Liver (tissue), 3 donors: ENCODE measurements at regions not wholly inside any gene's neighbourhood (a gene's known extent, or its start where the extent isn't known, plus 50 kb on each side); places are given as distances from the start of the nearest gene placed in this dataset.

Experiments
- HNF4G ChIP-seq: IDR thresholded peaks from 2 replicates; pipeline ENCODE4 v1.6.1; 2016; ENCODE audit warnings: antibody characterized with exemption
- JUND ChIP-seq, 2 donors: IDR thresholded peaks; 2 replicates each; pipeline ENCODE4 v1.6.1; 2016; ENCODE audit warnings: antibody characterized with exemption in 2 of 2
- RAD21 ChIP-seq, 2 donors: IDR thresholded peaks; 2 replicates each; pipeline ENCODE4 v1.6.1; 2016; ENCODE audit warnings: antibody characterized with exemption in 2 of 2, mild to moderate bottlenecking in 2 of 2
- RXRA ChIP-seq, 2 donors: IDR thresholded peaks; 2 replicates each; pipeline ENCODE4 v1.6.1; 2017 to 2018; ENCODE audit warnings: antibody characterized with exemption in 2 of 2, mild to moderate bottlenecking in 1 of 2
- TF ChIP-seq, protein P1 (sequence below): fragments of 150-350 bp; IDR thresholded peaks from 2 replicates; pipeline ENCODE4 v1.5.1; 2017; ENCODE audit warnings: improper control_type of control experiment, low read depth, low read length; ENCODE audit not compliant: missing input control
- TF ChIP-seq, protein P2 (sequence below): IDR thresholded peaks from 2 replicates; pipeline ENCODE4 v1.6.1; 2016; ENCODE audit warnings: antibody characterized with exemption
- donor health status: healthy.
- donor health status: healthy.

DNA sequence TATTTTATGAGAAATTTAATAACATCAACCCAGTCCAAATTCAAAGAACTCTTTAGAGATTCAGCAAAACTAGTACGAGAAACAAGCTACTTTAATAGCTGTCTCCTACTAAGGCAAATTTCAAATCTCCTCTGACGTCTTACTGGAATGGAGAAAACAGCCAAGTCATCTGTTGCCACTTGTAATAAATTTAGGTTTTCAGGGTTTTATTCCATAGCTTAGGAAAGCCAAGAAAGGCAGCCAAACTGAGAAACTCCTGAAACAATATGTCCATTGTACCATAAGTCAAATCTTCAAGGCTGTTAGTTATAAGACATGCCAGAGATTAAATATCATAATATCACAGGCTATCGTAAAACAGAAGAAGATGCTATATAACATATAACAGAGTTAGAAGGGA is 524.6 kb upstream of the SETBP1 start:
- TF ChIP-seq, protein P1, sequence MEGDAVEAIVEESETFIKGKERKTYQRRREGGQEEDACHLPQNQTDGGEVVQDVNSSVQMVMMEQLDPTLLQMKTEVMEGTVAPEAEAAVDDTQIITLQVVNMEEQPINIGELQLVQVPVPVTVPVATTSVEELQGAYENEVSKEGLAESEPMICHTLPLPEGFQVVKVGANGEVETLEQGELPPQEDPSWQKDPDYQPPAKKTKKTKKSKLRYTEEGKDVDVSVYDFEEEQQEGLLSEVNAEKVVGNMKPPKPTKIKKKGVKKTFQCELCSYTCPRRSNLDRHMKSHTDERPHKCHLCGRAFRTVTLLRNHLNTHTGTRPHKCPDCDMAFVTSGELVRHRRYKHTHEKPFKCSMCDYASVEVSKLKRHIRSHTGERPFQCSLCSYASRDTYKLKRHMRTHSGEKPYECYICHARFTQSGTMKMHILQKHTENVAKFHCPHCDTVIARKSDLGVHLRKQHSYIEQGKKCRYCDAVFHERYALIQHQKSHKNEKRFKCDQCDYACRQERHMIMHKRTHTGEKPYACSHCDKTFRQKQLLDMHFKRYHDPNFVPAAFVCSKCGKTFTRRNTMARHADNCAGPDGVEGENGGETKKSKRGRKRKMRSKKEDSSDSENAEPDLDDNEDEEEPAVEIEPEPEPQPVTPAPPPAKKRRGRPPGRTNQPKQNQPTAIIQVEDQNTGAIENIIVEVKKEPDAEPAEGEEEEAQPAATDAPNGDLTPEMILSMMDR, result no peak
- TF ChIP-seq RXRA (IDR thresholded peaks at IDR 0.05) (no peak), RAD21 (IDR thresholded peaks at IDR 0.05) (no peak), HNF4G (no peak), JUND (IDR thresholded peaks at IDR 0.05) (no peak)
- TF ChIP-seq, protein P2, sequence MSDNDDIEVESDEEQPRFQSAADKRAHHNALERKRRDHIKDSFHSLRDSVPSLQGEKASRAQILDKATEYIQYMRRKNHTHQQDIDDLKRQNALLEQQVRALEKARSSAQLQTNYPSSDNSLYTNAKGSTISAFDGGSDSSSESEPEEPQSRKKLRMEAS, result no peak
